GM12878 (cell line): ENCODE measurements at regions not wholly inside any gene's neighbourhood (a gene's known extent, or its start where the extent isn't known, plus 50 kb on each side); places are given as distances from the start of the nearest gene placed in this dataset.

Source experiments
- POLR2AphosphoS5 ChIP-seq: IDR thresholded peaks from 2 replicates; pipeline ENCODE4 v1.6.1; 2011; ENCODE audit warnings: mild to moderate bottlenecking, low read length, inconsistent platforms
- REST ChIP-seq: IDR thresholded peaks from 2 replicates; pipeline ENCODE4 v1.6.1; 2012; ENCODE audit warnings: mild to moderate bottlenecking, low read depth, low read length
- SIN3A ChIP-seq: IDR thresholded peaks from 2 replicates; pipeline ENCODE4 v1.6.1; 2012; ENCODE audit warnings: low read depth, low read length, improper control_type of control experiment
- ZNF274 ChIP-seq: IDR thresholded peaks from one replicate; pipeline ENCODE4 v1.8.0; 2011; ENCODE audit not compliant: insufficient read length, insufficient read depth
- TF ChIP-seq, protein P1 (sequence below): fragments of 150-350 bp; IDR thresholded peaks from 2 replicates; pipeline ENCODE4 v1.6.1; 2016; ENCODE audit warnings: low read depth, low read length
- TF ChIP-seq, protein P2 (sequence below): IDR thresholded peaks from 2 replicates; pipeline ENCODE4 v1.6.1; 2011; ENCODE audit warnings: low read depth, low read length, improper control_type of control experiment, borderline replicate concordance
- TF ChIP-seq, protein P3 (sequence below), 3 experiments: IDR thresholded peaks in 2 of 3; conservative IDR thresholded peaks in 1 of 3; 2 replicates each; pipeline ENCODE4 v1.5.1; 2011; ENCODE audit warnings: low read depth in 3 of 3, low read length in 3 of 3, mild to moderate bottlenecking in 3 of 3, control low read depth in 2 of 3, moderate library complexity in 2 of 3, inconsistent platforms in 1 of 3, mixed read lengths in 1 of 3; ENCODE audit not compliant: control insufficient read depth in 2 of 3, insufficient read depth in 1 of 3; ENCODE audit errors: extremely low read depth in 1 of 3

GRCh38 chr3:106249981-106250380 is 381.2 kb upstream of the CBLB start:
- TF ChIP-seq ZNF274 (no peak), REST (no peak), SIN3A (no peak), POLR2AphosphoS5 (no peak)
- TF ChIP-seq, protein P1, sequence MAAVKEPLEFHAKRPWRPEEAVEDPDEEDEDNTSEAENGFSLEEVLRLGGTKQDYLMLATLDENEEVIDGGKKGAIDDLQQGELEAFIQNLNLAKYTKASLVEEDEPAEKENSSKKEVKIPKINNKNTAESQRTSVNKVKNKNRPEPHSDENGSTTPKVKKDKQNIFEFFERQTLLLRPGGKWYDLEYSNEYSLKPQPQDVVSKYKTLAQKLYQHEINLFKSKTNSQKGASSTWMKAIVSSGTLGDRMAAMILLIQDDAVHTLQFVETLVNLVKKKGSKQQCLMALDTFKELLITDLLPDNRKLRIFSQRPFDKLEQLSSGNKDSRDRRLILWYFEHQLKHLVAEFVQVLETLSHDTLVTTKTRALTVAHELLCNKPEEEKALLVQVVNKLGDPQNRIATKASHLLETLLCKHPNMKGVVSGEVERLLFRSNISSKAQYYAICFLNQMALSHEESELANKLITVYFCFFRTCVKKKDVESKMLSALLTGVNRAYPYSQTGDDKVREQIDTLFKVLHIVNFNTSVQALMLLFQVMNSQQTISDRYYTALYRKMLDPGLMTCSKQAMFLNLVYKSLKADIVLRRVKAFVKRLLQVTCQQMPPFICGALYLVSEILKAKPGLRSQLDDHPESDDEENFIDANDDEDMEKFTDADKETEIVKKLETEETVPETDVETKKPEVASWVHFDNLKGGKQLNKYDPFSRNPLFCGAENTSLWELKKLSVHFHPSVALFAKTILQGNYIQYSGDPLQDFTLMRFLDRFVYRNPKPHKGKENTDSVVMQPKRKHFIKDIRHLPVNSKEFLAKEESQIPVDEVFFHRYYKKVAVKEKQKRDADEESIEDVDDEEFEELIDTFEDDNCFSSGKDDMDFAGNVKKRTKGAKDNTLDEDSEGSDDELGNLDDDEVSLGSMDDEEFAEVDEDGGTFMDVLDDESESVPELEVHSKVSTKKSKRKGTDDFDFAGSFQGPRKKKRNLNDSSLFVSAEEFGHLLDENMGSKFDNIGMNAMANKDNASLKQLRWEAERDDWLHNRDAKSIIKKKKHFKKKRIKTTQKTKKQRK: no peak
- TF ChIP-seq, protein P2, sequence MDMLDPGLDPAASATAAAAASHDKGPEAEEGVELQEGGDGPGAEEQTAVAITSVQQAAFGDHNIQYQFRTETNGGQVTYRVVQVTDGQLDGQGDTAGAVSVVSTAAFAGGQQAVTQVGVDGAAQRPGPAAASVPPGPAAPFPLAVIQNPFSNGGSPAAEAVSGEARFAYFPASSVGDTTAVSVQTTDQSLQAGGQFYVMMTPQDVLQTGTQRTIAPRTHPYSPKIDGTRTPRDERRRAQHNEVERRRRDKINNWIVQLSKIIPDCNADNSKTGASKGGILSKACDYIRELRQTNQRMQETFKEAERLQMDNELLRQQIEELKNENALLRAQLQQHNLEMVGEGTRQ: no peak
- TF ChIP-seq, protein P3, sequence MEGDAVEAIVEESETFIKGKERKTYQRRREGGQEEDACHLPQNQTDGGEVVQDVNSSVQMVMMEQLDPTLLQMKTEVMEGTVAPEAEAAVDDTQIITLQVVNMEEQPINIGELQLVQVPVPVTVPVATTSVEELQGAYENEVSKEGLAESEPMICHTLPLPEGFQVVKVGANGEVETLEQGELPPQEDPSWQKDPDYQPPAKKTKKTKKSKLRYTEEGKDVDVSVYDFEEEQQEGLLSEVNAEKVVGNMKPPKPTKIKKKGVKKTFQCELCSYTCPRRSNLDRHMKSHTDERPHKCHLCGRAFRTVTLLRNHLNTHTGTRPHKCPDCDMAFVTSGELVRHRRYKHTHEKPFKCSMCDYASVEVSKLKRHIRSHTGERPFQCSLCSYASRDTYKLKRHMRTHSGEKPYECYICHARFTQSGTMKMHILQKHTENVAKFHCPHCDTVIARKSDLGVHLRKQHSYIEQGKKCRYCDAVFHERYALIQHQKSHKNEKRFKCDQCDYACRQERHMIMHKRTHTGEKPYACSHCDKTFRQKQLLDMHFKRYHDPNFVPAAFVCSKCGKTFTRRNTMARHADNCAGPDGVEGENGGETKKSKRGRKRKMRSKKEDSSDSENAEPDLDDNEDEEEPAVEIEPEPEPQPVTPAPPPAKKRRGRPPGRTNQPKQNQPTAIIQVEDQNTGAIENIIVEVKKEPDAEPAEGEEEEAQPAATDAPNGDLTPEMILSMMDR (IDR thresholded peaks at IDR 0.05 in 2 of 3, conservative IDR thresholded peaks at IDR 0.05 in 1 of 3; ENCODE audit: control insufficient read depth in 2 of 3, extremely low read depth in 1 of 3, insufficient read depth in 1 of 3, low read depth in 3 of 3, low read length in 3 of 3): no peak
